Esophagus (tissue), 2 donors: ENCODE measurements at regions not wholly inside any gene's neighbourhood (a gene's known extent, or its start where the extent isn't known, plus 50 kb on each side); places are given as distances from the start of the nearest gene placed in this dataset.
"Not testable (repeated sequence)": the region's sequence is repeated elsewhere in the genome, so short reads cannot be mapped to it uniquely, and the experiment has no call there.

Experiments used
- H3K27ac ChIP-seq, 2 donors: one replicate each; pipeline ENCODE4 v1.5.1; 2013; ENCODE audit warnings: low read depth in 2 of 2, mild to moderate bottlenecking in 2 of 2, inconsistent platforms in 1 of 2, low read length in 1 of 2, moderate library complexity in 1 of 2
- H3K27me3 ChIP-seq, 2 donors: one replicate each; pipeline ENCODE4 v1.6.1; 2013; ENCODE audit warnings: low read length in 2 of 2, control low read depth in 1 of 2, mild to moderate bottlenecking in 1 of 2; ENCODE audit not compliant: insufficient read depth in 2 of 2, control insufficient read depth in 1 of 2
- H3K36me3 ChIP-seq, 2 donors: one replicate each; pipeline ENCODE4 v1.6.1; 2013; ENCODE audit warnings: low read length in 1 of 2; ENCODE audit not compliant: control insufficient read depth in 2 of 2, insufficient read depth in 2 of 2
- H3K4me1 ChIP-seq, 2 donors: one replicate each; pipeline ENCODE4 v1.6.1; 2013; ENCODE audit warnings: low read length in 1 of 2; ENCODE audit not compliant: control insufficient read depth in 2 of 2, insufficient read depth in 2 of 2
- H3K4me3 ChIP-seq, 2 donors: one replicate each; pipeline ENCODE4 v1.5.1; 2013; ENCODE audit warnings: low read length in 2 of 2, mild to moderate bottlenecking in 2 of 2, low read depth in 1 of 2, moderate library complexity in 1 of 2
- H3K9me3 ChIP-seq, 2 donors: one replicate each; pipeline ENCODE4 v1.6.1; 2013; ENCODE audit warnings: mild to moderate bottlenecking in 2 of 2, low read depth in 1 of 2, low read length in 1 of 2, moderate library complexity in 1 of 2; ENCODE audit not compliant: control insufficient read depth in 2 of 2, insufficient read depth in 1 of 2
- WGBS, 2 donors: extraction: QIAGEN DNeasy Blood & Tissue Kit; methylation state at CpG; one replicate each; pipeline ENCODE4 v1.1.7; 2013; 5-methylcytosine and 5-hydroxymethylcytosine counted together
- donor health status: healthy with polysubstance abuse.
- donor health status: Bipolar disorder and iron deficiency.

- WGBS, 2 donors, result 76 to 81% methylated on average over 2 of the region's 2 CpGs
- no peaks in the 10 kb centered on the region for H3K9me3 ChIP-seq
- no peaks in the 10 kb centered on the region for H3K36me3 ChIP-seq
- no peaks in the 10 kb centered on the region for H3K27me3 ChIP-seq
- no peak overlapping the region for H3K4me3 ChIP-seq
- H3K4me1 ChIP-seq, result no peaks in the 10 kb centered on the region
- H3K27ac ChIP-seq, result no peak overlapping the region
These were observed 612.9 kb downstream of the GALC start for GRCh38 chr14:87380054-87380453.

GRCh38 chr14:87368751-87369150 lies 624.2 kb downstream of the GALC start:
- Histone ChIP-seq H3K4me3 (no peak overlapping the region), H3K27me3 (no peaks in the 10 kb centered on the region), H3K27ac (no peak overlapping the region), H3K9me3 (peaks cover 0 to 3% of the 10 kb centered on the region in 2 donors), H3K4me1 (no peaks in the 10 kb centered on the region), H3K36me3 (no peaks in the 10 kb centered on the region)
- 35 to 55% methylated on average over 2 of the region's 2 CpGs for WGBS, 2 donors

GRCh38 chr14:87360246-87360645 lies 632.7 kb downstream of the GALC start:
- not testable (repeated sequence) for H3K4me3 ChIP-seq, H3K27me3 ChIP-seq, H3K36me3 ChIP-seq, H3K4me1 ChIP-seq, H3K9me3 ChIP-seq, H3K27ac ChIP-seq
- WGBS, 2 donors, result 85 to 89% methylated on average over 8 of the region's 8 CpGs

- no peaks in the 10 kb centered on the region for H3K4me1 ChIP-seq
- H3K9me3 ChIP-seq, result no peaks in the 10 kb centered on the region
- WGBS, 2 donors, result 79 to 83% methylated on average over 7 of the region's 7 CpGs
- no peaks in the 10 kb centered on the region for H3K27me3 ChIP-seq
- H3K4me3 ChIP-seq, result no peak overlapping the region
- no peak overlapping the region for H3K27ac ChIP-seq
- no peaks in the 10 kb centered on the region for H3K36me3 ChIP-seq
These were observed 642.0 kb downstream of the GALC start for GRCh38 chr14:87351007-87351406.

- no peaks in the 10 kb centered on the region for H3K36me3 ChIP-seq
- H3K27me3 ChIP-seq, result no peaks in the 10 kb centered on the region
- no peaks in the 10 kb centered on the region for H3K9me3 ChIP-seq
- no peak overlapping the region for H3K4me3 ChIP-seq
- H3K4me1 ChIP-seq, result no peaks in the 10 kb centered on the region
- no peak overlapping the region for H3K27ac ChIP-seq
- 93 to 97% methylated on average over 3 of the region's 3 CpGs for WGBS, 2 donors
These were observed 643.1 kb downstream of the GALC start for GRCh38 chr14:87349921-87350320.

- Histone ChIP-seq H3K27ac (no peak overlapping the region), H3K9me3 (no peaks in the 10 kb centered on the region), H3K4me3 (no peak overlapping the region), H3K27me3 (no peaks in the 10 kb centered on the region), H3K36me3 (no peaks in the 10 kb centered on the region), H3K4me1 (no peaks in the 10 kb centered on the region)
- 47 to 77% methylated on average over 3 of the region's 3 CpGs for WGBS, 2 donors
These were observed 649.3 kb downstream of the GALC start for GRCh38 chr14:87343652-87344051.

- Histone ChIP-seq H3K9me3 (no peaks in the 10 kb centered on the region), H3K27me3 (no peaks in the 10 kb centered on the region), H3K4me1 (no peaks in the 10 kb centered on the region), H3K4me3 (no peak overlapping the region), H3K27ac (no peak overlapping the region), H3K36me3 (no peaks in the 10 kb centered on the region)
- WGBS, 2 donors, result 85 to 86% methylated on average over 2 of the region's 2 CpGs
These were observed 657.8 kb downstream of the GALC start for GRCh38 chr14:87334997-87335685.

- no peaks in the 10 kb centered on the region for H3K36me3 ChIP-seq
- H3K9me3 ChIP-seq, result no peaks in the 10 kb centered on the region
- WGBS, 2 donors, result 34 to 41% methylated on average over 2 of the region's 2 CpGs
- H3K4me3 ChIP-seq, result no peak overlapping the region
- H3K27ac ChIP-seq, result no peak overlapping the region
- no peaks in the 10 kb centered on the region for H3K4me1 ChIP-seq
- H3K27me3 ChIP-seq, result no peaks in the 10 kb centered on the region
These were observed 661.0 kb downstream of the GALC start for GRCh38 chr14:87331991-87332390.

GRCh38 chr14:87325741-87326140 lies 667.2 kb downstream of the GALC start:
- H3K36me3 ChIP-seq, result no peaks in the 10 kb centered on the region
- H3K27ac ChIP-seq, result no peak overlapping the region
- 85 to 86% methylated on average over 2 of the region's 2 CpGs for WGBS, 2 donors
- H3K27me3 ChIP-seq, result no peaks in the 10 kb centered on the region
- no peaks in the 10 kb centered on the region for H3K4me1 ChIP-seq
- no peaks in the 10 kb centered on the region for H3K9me3 ChIP-seq
- no peak overlapping the region for H3K4me3 ChIP-seq

GRCh38 chr14:87323191-87323590 lies 669.8 kb downstream of the GALC start:
- WGBS, 2 donors, result 69 to 78% methylated on average over 2 of the region's 2 CpGs
- no peak overlapping the region for H3K4me3 ChIP-seq
- H3K9me3 ChIP-seq, result no peaks in the 10 kb centered on the region
- H3K4me1 ChIP-seq, result no peaks in the 10 kb centered on the region
- no peaks in the 10 kb centered on the region for H3K36me3 ChIP-seq
- no peaks in the 10 kb centered on the region for H3K27me3 ChIP-seq
- H3K27ac ChIP-seq, result no peak overlapping the region
